Gastroesophageal sphincter (tissue), 3 donors: ENCODE measurements at regions not wholly inside any gene's neighbourhood (a gene's known extent, or its start where the extent isn't known, plus 50 kb on each side); places are given as distances from the start of the nearest gene placed in this dataset.

Experiments used
- POLR2A ChIP-seq, 2 donors: fragments of 450-650 bp; IDR thresholded peaks; one replicate each; pipeline ENCODE4 v1.6.1; 2017; ENCODE audit warnings: antibody characterized with exemption in 2 of 2, mild to moderate bottlenecking in 2 of 2, moderate library complexity in 1 of 2
- POLR2AphosphoS5 ChIP-seq: sonication (generic); formaldehyde crosslinking; IDR thresholded peaks from one replicate; pipeline ENCODE4 v1.6.1; 2017; ENCODE audit warnings: antibody characterized with exemption
- TF ChIP-seq, protein P1 (sequence below), 4 experiments: fragments of 200-600 bp in 2 of 4; fragments of 450-650 bp in 2 of 4; sonication (generic) in 1 of 4; IDR thresholded peaks; one replicate each; pipeline ENCODE4 v1.5.1; 2017 to 2019; ENCODE audit warnings: antibody characterized with exemption in 4 of 4, mild to moderate bottlenecking in 2 of 4, moderate library complexity in 2 of 4

DNA sequence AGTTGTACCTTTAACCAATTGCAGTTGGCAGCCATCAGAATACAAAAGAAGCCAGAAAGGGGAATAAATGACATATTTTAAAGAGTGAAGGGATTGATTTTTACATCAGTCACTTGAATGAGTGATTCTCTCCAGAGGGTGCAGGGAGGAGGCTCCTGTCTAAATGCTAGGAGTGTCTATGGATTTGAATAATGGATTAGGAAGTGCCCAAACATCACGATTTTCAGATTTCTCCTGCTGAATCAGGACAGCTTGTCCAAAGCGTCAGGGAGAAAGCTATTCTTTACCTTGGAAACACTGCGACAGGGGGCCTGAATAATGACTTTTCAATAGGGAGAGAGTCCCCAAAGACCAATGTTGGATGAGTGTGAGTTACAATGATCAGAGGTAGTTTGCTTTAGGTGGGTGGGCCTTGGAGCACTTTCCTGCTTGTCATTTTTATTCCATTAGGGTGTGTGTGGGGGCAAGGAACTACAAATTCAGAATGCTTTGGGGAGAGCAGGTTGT lies 735.5 kb downstream of the KCNA4 start:
- TF ChIP-seq, protein P1, sequence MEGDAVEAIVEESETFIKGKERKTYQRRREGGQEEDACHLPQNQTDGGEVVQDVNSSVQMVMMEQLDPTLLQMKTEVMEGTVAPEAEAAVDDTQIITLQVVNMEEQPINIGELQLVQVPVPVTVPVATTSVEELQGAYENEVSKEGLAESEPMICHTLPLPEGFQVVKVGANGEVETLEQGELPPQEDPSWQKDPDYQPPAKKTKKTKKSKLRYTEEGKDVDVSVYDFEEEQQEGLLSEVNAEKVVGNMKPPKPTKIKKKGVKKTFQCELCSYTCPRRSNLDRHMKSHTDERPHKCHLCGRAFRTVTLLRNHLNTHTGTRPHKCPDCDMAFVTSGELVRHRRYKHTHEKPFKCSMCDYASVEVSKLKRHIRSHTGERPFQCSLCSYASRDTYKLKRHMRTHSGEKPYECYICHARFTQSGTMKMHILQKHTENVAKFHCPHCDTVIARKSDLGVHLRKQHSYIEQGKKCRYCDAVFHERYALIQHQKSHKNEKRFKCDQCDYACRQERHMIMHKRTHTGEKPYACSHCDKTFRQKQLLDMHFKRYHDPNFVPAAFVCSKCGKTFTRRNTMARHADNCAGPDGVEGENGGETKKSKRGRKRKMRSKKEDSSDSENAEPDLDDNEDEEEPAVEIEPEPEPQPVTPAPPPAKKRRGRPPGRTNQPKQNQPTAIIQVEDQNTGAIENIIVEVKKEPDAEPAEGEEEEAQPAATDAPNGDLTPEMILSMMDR (IDR thresholded peaks at IDR 0.05), result no peak
- TF ChIP-seq POLR2A (IDR thresholded peaks at IDR 0.05), result no peak
- TF ChIP-seq POLR2AphosphoS5, result no peak
